ENCODE measurements at regions not wholly inside any gene's neighbourhood (a gene's known extent, or its start where the extent isn't known, plus 50 kb on each side); places are given as distances from the start of the nearest gene placed in this dataset.

GRCh38 chr2:236720974-236721540 is 151.4 kb downstream of the ACKR3 start:
- ATAC-seq (no peak), DNase-seq (ENCODE audit: low spot score) (no peak)
- Mint-ChIP-seq H3K9me3 (no peaks in the 10 kb centered on the region), H3K27me3 (ENCODE audit: low read depth) (no peaks in the 10 kb centered on the region), H3K27ac (no peak overlapping the region), H3K4me1 (no peaks in the 10 kb centered on the region), H3K4me3 (no peak overlapping the region), H3K36me3 (no peaks in the 10 kb centered on the region)
- CTCF ChIA-PET = no interaction called here
- no peak for TF ChIP-seq STAT6 (CRISPR knock-in tag; conservative IDR thresholded peaks at IDR 0.05; ENCODE audit: low read depth)
- no peak for TF ChIP-seq SMAD4 (CRISPR knock-in tag; IDR thresholded peaks at IDR 0.05)
- TF ChIP-seq ESRRA (CRISPR knock-in tag; IDR thresholded peaks at IDR 0.05; ENCODE audit: borderline replicate concordance) = no peak
- TF ChIP-seq OVOL2 (CRISPR knock-in tag; IDR thresholded peaks at IDR 0.05; ENCODE audit: borderline replicate concordance) = no peak
- no peak for TF ChIP-seq E2F4 (CRISPR knock-in tag; IDR thresholded peaks at IDR 0.05; ENCODE audit: borderline replicate concordance, low read depth)
- no peak for TF ChIP-seq JAZF1 (CRISPR knock-in tag; IDR thresholded peaks at IDR 0.05)
- TF ChIP-seq ZMAT4 (CRISPR knock-in tag; IDR thresholded peaks at IDR 0.05) = no peak
- TF ChIP-seq RELA (CRISPR knock-in tag; IDR thresholded peaks at IDR 0.05; ENCODE audit: borderline replicate concordance) = no peak
- no peak for TF ChIP-seq ZNF281 (CRISPR knock-in tag; IDR thresholded peaks at IDR 0.05)
- no peak for TF ChIP-seq MAX (CRISPR knock-in tag; IDR thresholded peaks at IDR 0.05)
- POLR2A ChIA-PET = no interaction called here

- no peak overlapping the region for H3K4me3 Mint-ChIP-seq
- H3K27me3 Mint-ChIP-seq (ENCODE audit: low read depth) = no peaks in the 10 kb centered on the region
- DNase-seq (ENCODE audit: low spot score) = no peak
- TF ChIP-seq PRDM15 (CRISPR knock-in tag; IDR thresholded peaks at IDR 0.05) (no peak), ZNF512 (CRISPR knock-in tag; IDR thresholded peaks at IDR 0.05; ENCODE audit: borderline replicate concordance) (no peak), TEAD4 (CRISPR knock-in tag; IDR thresholded peaks at IDR 0.05) (no peak), ELF4 (CRISPR knock-in tag; IDR thresholded peaks at IDR 0.05; ENCODE audit: low read depth) (no peak), ZNF232 (CRISPR knock-in tag; IDR thresholded peaks at IDR 0.05) (no peak), RORB (CRISPR knock-in tag; IDR thresholded peaks at IDR 0.05) (no peak), ARID4B (CRISPR knock-in tag; IDR thresholded peaks at IDR 0.05; ENCODE audit: borderline replicate concordance) (no peak)
- ATAC-seq = no peak
- no peak overlapping the region for H3K27ac Mint-ChIP-seq
- POLR2A ChIA-PET = no interaction called here
- H3K36me3 Mint-ChIP-seq = no peaks in the 10 kb centered on the region
- CTCF ChIA-PET = no interaction called here
- no peaks in the 10 kb centered on the region for H3K4me1 Mint-ChIP-seq
- H3K9me3 Mint-ChIP-seq = no peaks in the 10 kb centered on the region
Measured at GRCh38 chr2:236724200-236724599, 154.6 kb downstream of the ACKR3 start.
